Spleen (tissue), 7 donors: ENCODE measurements at regions not wholly inside any gene's neighbourhood (a gene's known extent, or its start where the extent isn't known, plus 50 kb on each side); places are given as distances from the start of the nearest gene placed in this dataset.

Source experiments
- POLR2A ChIP-seq, 3 donors: fragments of 450-650 bp; IDR thresholded peaks; one replicate each; pipeline ENCODE4 v1.5.1; 2017; ENCODE audit warnings: antibody characterized with exemption in 3 of 3, mild to moderate bottlenecking in 1 of 3
- POLR2AphosphoS5 ChIP-seq, 3 donors: sonication (generic); formaldehyde crosslinking; IDR thresholded peaks; one replicate each; pipeline ENCODE4 v1.5.1; 2017; ENCODE audit warnings: antibody characterized with exemption in 3 of 3
- TF ChIP-seq, protein P1 (sequence below), 11 experiments: fragments of 200-600 bp in 7 of 11; fragments of 450-650 bp in 4 of 11; sonication (generic) in 4 of 11; IDR thresholded peaks in 8 of 11; conservative IDR thresholded peaks in 3 of 11; 1 replicate in 7 of 11; 2 replicates in 4 of 11; pipeline versions ENCODE4 v1.4.0 to v1.8.0; 2016 to 2021; ENCODE audit warnings: antibody characterized with exemption in 11 of 11, inconsistent platforms in 4 of 11, mild to moderate bottlenecking in 1 of 11
- donor health status: DM: no; HTN: no; CAD: no; lungs with moderate emphysema.
- donor health status: DM: no; HTN: no; CAD: no.
- donor health status: DM: no; HTN: no; CAD: no.

- TF ChIP-seq, protein P1, sequence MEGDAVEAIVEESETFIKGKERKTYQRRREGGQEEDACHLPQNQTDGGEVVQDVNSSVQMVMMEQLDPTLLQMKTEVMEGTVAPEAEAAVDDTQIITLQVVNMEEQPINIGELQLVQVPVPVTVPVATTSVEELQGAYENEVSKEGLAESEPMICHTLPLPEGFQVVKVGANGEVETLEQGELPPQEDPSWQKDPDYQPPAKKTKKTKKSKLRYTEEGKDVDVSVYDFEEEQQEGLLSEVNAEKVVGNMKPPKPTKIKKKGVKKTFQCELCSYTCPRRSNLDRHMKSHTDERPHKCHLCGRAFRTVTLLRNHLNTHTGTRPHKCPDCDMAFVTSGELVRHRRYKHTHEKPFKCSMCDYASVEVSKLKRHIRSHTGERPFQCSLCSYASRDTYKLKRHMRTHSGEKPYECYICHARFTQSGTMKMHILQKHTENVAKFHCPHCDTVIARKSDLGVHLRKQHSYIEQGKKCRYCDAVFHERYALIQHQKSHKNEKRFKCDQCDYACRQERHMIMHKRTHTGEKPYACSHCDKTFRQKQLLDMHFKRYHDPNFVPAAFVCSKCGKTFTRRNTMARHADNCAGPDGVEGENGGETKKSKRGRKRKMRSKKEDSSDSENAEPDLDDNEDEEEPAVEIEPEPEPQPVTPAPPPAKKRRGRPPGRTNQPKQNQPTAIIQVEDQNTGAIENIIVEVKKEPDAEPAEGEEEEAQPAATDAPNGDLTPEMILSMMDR (IDR thresholded peaks at IDR 0.05 in 8 of 11, conservative IDR thresholded peaks at IDR 0.05 in 3 of 11) = no peak
- TF ChIP-seq POLR2AphosphoS5 (IDR thresholded peaks at IDR 0.05) (no peak), POLR2A (IDR thresholded peaks at IDR 0.05) (no peak)
Measured at GRCh38 chr1:182329471-182329870, 62.1 kb downstream of the GLUL start.
